Brain microvascular endothelial cell (primary cell): ENCODE measurements at regions not wholly inside any gene's neighbourhood (a gene's known extent, or its start where the extent isn't known, plus 50 kb on each side); places are given as distances from the start of the nearest gene placed in this dataset.

ENCODE experiments used
- DNase-seq: peaks from one replicate; pipeline ENCODE4 v3.0.0-alpha.2; 2020
- H3K27ac ChIP-seq: fragments of 250-450 bp; sonication (Bioruptor Pico); 2 replicates; pipeline ENCODE4 v1.5.1; 2020; ENCODE audit warnings: mild to moderate bottlenecking, moderate library complexity
- H3K27me3 ChIP-seq: fragments of 250-450 bp; sonication (Bioruptor Pico); replicated peaks from 2 replicates; pipeline ENCODE4 v1.5.1; 2020; ENCODE audit warnings: mild to moderate bottlenecking
- H3K36me3 ChIP-seq: fragments of 250-450 bp; sonication (Bioruptor Pico); replicated peaks from 2 replicates; pipeline ENCODE4 v1.5.1; 2020; ENCODE audit warnings: mild to moderate bottlenecking
- H3K4me3 ChIP-seq: 2 replicates; pipeline ENCODE4 v1.5.1; 2011; ENCODE audit warnings: low read depth, mild to moderate bottlenecking, control low read depth, low read length, moderate library complexity
- CTCF ChIP-seq: IDR thresholded peaks from 2 replicates; pipeline ENCODE4 v1.5.1; 2011; ENCODE audit warnings: low read depth, mild to moderate bottlenecking, moderate library complexity, low read length, control low read depth, inconsistent platforms; ENCODE audit errors: missing control alignments
- in situ Hi-C: cut with HindIII; loops from 2 replicates; pipeline ENCODE4 v1.10.0; 2017; ENCODE audit warnings: low sequenced_read_pairs, low pct_ligation_motif_present

GRCh38 chr18:77395953-77396352 lies 146.3 kb downstream of the GALR1 start:
- Histone ChIP-seq H3K36me3 (no peaks in the 10 kb centered on the region), H3K27me3 (no peaks in the 10 kb centered on the region), H3K27ac (no peak overlapping the region), H3K4me3 (no peak overlapping the region)
- in situ Hi-C loops: no loop called here
- DNase-seq: no peak
- TF ChIP-seq CTCF: no peak

GRCh38 chr18:77397056-77397455 lies 147.4 kb downstream of the GALR1 start:
- TF ChIP-seq CTCF: no peak
- DNase-seq: no peak
- no peaks in the 10 kb centered on the region for H3K27me3 ChIP-seq
- in situ Hi-C loops: no loop called here
- no peaks in the 10 kb centered on the region for H3K36me3 ChIP-seq
- no peak overlapping the region for H3K4me3 ChIP-seq
- no peak overlapping the region for H3K27ac ChIP-seq

GRCh38 chr18:77397617-77398016 lies 148.0 kb downstream of the GALR1 start:
- no peak for TF ChIP-seq CTCF
- no peaks in the 10 kb centered on the region for H3K36me3 ChIP-seq
- no peak for DNase-seq
- no peak overlapping the region for H3K27ac ChIP-seq
- H3K4me3 ChIP-seq: no peak overlapping the region
- in situ Hi-C loops: no loop called here
- no peaks in the 10 kb centered on the region for H3K27me3 ChIP-seq

- H3K36me3 ChIP-seq: no peaks in the 10 kb centered on the region
- no peak overlapping the region for H3K4me3 ChIP-seq
- in situ Hi-C loops: no loop called here
- no peak overlapping the region for H3K27ac ChIP-seq
- no peaks in the 10 kb centered on the region for H3K27me3 ChIP-seq
- no peak for DNase-seq
- TF ChIP-seq CTCF: no peak
These were observed 150.9 kb downstream of the GALR1 start for GRCh38 chr18:77400561-77400960.

GRCh38 chr18:77401173-77401572 lies 151.5 kb downstream of the GALR1 start:
- Histone ChIP-seq H3K4me3 (no peak overlapping the region), H3K27ac (no peak overlapping the region), H3K27me3 (no peaks in the 10 kb centered on the region), H3K36me3 (no peaks in the 10 kb centered on the region)
- DNase-seq: no peak
- no peak for TF ChIP-seq CTCF
- in situ Hi-C loops: no loop called here

- DNase-seq: no peak
- Histone ChIP-seq H3K27me3 (no peaks in the 10 kb centered on the region), H3K27ac (no peak overlapping the region), H3K4me3 (no peak overlapping the region), H3K36me3 (no peaks in the 10 kb centered on the region)
- no peak for TF ChIP-seq CTCF
- in situ Hi-C loops: no loop called here
These were observed 154.4 kb downstream of the GALR1 start for GRCh38 chr18:77403969-77404535.
